ENCODE measurements at regions not wholly inside any gene's neighbourhood (a gene's known extent, or its start where the extent isn't known, plus 50 kb on each side); places are given as distances from the start of the nearest gene placed in this dataset.
A peak's percentile ranks its signal among the peaks of the same experiment; 100 is the strongest.

- FAIRE-seq (no peak), DNase-seq (ENCODE audit: extremely low spot score, insufficient read length, low read depth) (no peak)
Observed at GRCh38 chr16:56094231-56094630, 97.1 kb upstream of the GNAO1 start.

DNA sequence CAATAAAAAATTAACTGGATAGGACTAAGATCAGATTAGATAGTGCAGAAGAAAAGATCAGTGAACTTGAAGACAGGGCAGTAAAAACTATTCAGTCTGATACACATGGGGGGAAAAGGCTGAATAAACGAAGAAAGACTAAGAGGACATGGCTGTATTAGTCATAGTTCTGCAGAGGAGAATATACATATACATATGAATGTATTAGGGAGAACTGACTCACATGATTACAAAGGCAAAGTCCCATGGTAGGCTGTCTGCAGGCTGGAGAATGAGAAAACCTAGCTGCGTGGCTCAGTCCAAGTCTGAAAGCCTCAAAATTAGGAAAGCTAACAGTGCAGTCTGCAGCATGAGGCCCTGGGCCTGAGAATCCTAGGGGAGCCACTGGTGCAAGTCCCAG is 98.2 kb upstream of the GNAO1 start:
- no peak for DNase-seq (ENCODE audit: extremely low spot score, insufficient read length, low read depth)
- no peak for FAIRE-seq

- no peak for FAIRE-seq
Observed at GRCh38 chr16:56090076-56090475, 101.2 kb upstream of the GNAO1 start.

DNA sequence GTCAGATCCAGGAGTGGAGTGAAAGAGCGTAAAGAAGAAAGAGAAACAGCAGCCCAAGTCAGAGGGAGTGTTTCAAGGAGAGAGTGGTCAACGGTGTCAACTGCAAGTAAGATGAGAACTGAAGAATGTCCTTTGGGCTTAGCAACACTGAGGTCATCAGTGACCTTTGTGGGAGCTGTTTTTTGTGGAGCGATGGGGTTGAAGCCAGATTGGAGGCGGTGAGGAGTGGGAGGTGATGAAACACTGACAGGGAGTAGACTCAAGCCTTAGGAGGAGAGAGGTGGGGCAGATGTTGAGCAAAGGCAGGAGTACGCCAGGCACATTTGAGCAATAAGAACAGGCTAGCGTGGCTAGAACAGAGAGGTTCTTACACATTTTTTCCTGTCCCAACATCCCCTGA is 103.7 kb upstream of the GNAO1 start:
- no peak for FAIRE-seq
- no peak for DNase-seq (ENCODE audit: extremely low spot score, insufficient read length, low read depth)

More at GRCh38 chr16:56090076-56090475, 101.2 kb upstream of the GNAO1 start:
- DNase-seq (ENCODE audit: extremely low spot score, insufficient read length, low read depth), result no peak

DNA sequence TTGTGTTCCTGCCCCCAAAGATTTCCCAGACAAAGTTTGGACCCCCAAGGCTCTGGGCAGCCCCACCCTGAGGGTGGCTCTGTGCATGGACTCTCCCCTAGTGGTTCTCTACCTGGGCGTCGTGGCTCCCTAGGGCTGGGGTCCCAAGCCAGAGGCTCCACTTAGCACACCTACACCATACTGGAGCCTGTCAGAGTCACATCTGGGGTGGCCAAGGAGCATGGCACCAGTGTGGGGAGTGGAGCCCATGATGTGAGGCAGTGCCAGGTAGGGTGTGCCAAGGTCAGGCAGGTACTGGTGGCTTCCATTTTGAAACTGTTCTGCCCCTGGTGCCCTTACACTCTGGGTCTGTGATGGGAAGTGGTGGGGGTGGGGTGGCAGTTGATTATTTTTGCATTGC is 109.9 kb upstream of the GNAO1 start:
- DNase-seq (ENCODE audit: extremely low spot score, insufficient read length, low read depth) (no peak), FAIRE-seq (no peak)

- DNase-seq (ENCODE audit: extremely low spot score, insufficient read length, low read depth) (no peak), FAIRE-seq (no peak)
Observed at GRCh38 chr16:56075732-56076388, 115.4 kb upstream of the GNAO1 start.

DNA sequence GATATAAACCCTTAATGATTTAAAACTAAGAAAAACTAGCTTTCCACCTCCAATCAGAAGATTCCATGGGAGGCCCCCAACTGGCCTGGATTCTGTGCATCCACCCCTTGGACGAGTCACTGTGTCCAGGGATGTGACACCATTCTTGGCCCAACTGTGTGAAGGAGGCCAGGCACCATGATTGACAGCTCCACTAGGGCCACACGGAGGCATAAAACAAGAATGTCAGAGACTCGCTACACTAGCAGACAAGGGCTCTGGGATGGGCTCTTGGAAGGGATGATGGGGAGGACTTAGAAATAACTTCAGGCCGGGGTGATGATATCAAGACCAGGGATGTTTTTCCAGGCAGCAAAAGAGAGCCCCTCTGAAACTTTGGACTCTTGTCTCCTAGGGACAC is 117.8 kb upstream of the GNAO1 start:
- FAIRE-seq (no peak), DNase-seq (ENCODE audit: extremely low spot score, insufficient read length, low read depth) (no peak)

- no peak for DNase-seq (ENCODE audit: extremely low spot score, insufficient read length, low read depth)
- FAIRE-seq, result no peak
Observed at GRCh38 chr16:56072096-56072495, 119.2 kb upstream of the GNAO1 start.

DNA sequence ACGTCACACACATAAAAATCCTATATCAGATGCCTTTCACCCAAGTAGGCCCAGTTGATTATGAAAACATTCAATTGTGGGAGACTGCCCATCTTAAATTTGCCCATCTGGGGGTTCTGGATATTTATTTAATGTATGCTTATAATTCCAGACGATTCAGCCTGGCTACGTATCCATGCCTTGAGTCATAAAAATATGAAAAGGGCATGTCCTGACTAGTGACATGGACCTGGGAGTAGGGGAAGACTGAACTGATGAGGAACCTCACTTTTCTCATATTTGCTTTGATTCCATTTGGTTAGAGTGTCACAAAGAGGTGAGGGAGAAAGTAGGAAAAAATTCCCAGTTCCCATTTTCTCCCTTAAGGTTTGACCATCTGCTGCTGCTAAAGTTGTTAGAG is 122.5 kb upstream of the GNAO1 start:
- DNase-seq (ENCODE audit: extremely low spot score, insufficient read length, low read depth) (no peak), FAIRE-seq (no peak)

DNA sequence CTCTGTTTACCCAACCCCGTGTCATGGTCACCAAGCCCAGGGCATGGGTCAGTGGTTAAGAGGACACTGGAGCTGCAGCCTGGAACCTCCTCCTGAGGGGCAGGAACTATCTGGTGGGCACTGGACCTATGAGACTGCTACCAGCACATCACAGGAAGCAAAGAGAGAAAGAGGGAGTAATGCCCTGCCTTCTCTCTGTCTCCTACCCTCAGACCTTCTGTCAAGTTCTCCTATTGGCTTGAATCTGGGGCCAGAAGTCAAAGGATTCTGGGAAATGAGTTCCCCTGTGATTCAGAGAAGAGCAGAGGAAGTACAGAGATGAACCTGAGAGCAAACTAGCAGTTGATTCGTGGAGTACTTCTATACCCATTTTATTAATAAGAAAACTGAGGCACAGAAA is 123.0 kb upstream of the GNAO1 start:
- DNase-seq (ENCODE audit: extremely low spot score, insufficient read length, low read depth) (no peak), FAIRE-seq (no peak)

- no peak for FAIRE-seq
Observed at GRCh38 chr16:56067406-56067805, 123.9 kb upstream of the GNAO1 start.

GRCh38 chr16:56066617-56067016 is 124.7 kb upstream of the GNAO1 start:
- no peak for FAIRE-seq
- DNase-seq (ENCODE audit: extremely low spot score, insufficient read length, low read depth), result no peak

More at GRCh38 chr16:56067406-56067805, 123.9 kb upstream of the GNAO1 start:
- DNase-seq (ENCODE audit: extremely low spot score, insufficient read length, low read depth), result no peak

- DNase-seq (ENCODE audit: extremely low spot score, insufficient read length, low read depth) (no peak), FAIRE-seq (no peak)
Observed at GRCh38 chr16:56063111-56063510, 128.2 kb upstream of the GNAO1 start.

DNA sequence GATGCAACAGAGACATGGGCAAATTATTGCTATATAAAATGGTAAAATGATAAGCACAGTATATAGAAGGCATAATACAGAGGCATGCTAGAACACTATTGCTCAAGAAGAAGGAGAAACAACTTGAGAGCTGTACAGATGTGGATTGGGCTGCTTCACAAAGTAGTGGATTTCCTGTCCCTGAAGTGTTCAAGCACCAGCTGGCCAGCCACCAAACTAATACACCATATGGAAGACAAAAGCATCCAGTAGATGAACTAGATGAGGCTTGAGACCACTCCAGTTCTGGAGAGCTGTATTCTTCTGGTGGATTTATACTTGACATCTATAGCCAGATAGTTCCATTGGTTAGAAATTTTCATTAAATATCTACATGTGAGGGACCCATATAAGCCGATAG is 134.1 kb upstream of the GNAO1 start:
- FAIRE-seq, result no peak
- no peak for DNase-seq (ENCODE audit: extremely low spot score, insufficient read length, low read depth)

DNA sequence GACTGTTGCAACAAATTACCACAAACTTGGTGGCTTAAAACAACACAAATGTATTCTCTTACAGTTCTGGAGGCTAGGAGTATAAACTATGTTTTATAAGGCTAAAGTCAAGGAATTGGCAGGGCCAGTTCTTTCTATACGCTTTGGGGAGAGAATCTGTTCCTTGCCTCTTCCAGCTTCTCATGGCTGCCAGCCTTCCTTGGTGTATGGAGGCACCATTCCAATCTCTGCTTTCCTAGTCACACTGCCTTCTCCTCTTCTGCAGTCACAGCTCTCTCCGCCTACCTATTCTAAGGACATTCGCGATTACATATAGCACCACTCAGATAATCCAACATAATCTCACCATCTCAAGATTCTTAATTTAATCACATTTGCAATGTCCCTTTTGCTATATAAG is 140.4 kb upstream of the GNAO1 start:
- FAIRE-seq, result no peak

DNA sequence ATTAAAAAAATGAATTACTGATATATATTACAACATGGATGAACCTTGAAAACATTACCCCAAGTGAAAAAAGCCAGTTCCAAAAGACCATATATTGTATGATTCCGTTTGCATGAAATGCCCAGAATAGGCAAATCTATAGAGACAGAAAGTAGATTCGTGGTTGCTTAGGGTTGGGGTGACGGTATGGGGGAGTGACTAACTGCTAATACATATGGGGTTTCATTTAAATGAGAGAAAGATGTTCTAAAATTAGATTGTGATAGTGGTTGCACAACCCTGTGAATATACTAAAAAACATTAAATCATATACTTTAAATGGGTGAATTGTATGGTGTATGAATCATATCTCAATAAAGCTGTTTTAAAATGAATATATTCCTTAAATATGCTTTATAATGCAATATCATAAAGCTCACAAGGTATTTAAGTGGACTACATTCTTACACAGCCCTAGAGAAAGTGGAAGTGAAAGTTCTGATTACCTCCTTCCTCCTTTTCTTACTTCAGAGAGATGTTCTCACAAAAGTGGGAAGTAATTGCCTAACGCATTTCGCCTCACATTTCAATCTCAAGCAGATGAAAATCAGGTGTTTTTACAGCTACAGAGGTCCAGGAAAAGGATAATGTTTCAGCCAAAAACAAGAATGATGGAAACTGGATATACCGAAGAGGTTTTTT is 142.7 kb upstream of the GNAO1 start:
- DNase-seq (ENCODE audit: extremely low spot score, insufficient read length, low read depth) (peak; percentile 8), FAIRE-seq (peak; percentile 89)

More for the DNA sequence above, 140.4 kb upstream of the GNAO1 start:
- DNase-seq (ENCODE audit: extremely low spot score, insufficient read length, low read depth), result no peak

GRCh38 chr16:56047307-56048234 is 143.7 kb upstream of the GNAO1 start:
- FAIRE-seq (no peak), DNase-seq (ENCODE audit: extremely low spot score, insufficient read length, low read depth) (no peak)

GRCh38 chr16:56042416-56042815 is 148.9 kb upstream of the GNAO1 start:
- FAIRE-seq (no peak), DNase-seq (ENCODE audit: extremely low spot score, insufficient read length, low read depth) (no peak)

DNA sequence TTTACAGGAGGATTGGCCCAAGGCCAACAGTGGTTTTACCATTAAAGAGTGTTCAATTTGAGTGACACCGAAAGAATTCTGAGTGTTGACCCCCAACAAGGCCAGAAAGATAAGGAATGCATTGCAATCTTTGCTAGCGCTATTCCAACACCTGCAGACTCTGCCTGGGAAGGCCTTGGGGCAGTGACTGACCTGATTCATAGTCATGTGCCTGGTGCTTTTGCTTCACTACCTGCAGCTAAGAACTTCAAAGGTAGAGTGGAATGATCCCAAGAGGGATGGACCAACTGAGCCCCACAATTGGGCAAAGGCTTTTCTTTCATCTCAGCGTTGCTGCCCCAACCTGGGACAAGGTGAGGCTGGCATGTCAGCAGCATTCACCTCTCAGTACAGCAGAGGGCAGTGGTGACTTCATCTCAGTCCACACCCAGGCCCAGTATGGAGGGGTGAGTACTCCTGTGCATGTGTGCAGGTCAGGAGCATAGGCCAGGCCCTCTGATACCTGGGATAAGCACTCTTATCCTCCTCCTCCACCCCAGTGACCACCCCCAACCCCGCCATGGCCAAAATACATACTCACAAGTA is 149.6 kb upstream of the GNAO1 start:
- FAIRE-seq, result no peak
- no peak for DNase-seq (ENCODE audit: extremely low spot score, insufficient read length, low read depth)

- DNase-seq (ENCODE audit: extremely low spot score, insufficient read length, low read depth), result no peak
- no peak for FAIRE-seq
Observed at GRCh38 chr16:56038564-56039098, 152.7 kb upstream of the GNAO1 start.

Data from GM18507 (cell line).